DOHH2 (cell line): ENCODE measurements at regions not wholly inside any gene's neighbourhood (a gene's known extent, or its start where the extent isn't known, plus 50 kb on each side); places are given as distances from the start of the nearest gene placed in this dataset.

Source experiments
- H3F3A ChIP-seq: fragments of 200-600 bp; sonication (generic), shearing (Covaris generic); 2 replicates; pipeline ENCODE4 v1.6.0; 2016; ENCODE audit warnings: antibody characterized with exemption, mild to moderate bottlenecking; ENCODE audit not compliant: control insufficient read depth, insufficient read depth
- H3K27ac ChIP-seq: fragments of 200-600 bp; sonication (generic); 2 replicates; pipeline ENCODE4 v1.5.1; 2014; ENCODE audit warnings: low read depth, mild to moderate bottlenecking, low read length, moderate library complexity
- H3K27me3 ChIP-seq: fragments of 200-600 bp; sonication (generic); 2 replicates; pipeline ENCODE4 v1.6.1; 2014; ENCODE audit warnings: mild to moderate bottlenecking, low read length, mixed read lengths; ENCODE audit not compliant: control insufficient read depth
- H3K36me3 ChIP-seq: fragments of 200-600 bp; sonication (generic); 2 replicates; pipeline ENCODE4 v1.6.1; 2014; ENCODE audit warnings: mild to moderate bottlenecking, low read length, moderate library complexity, mixed read lengths; ENCODE audit not compliant: control insufficient read depth
- H3K4me1 ChIP-seq: fragments of 200-600 bp; sonication (generic); 2 replicates; pipeline ENCODE4 v1.6.1; 2014; ENCODE audit warnings: mild to moderate bottlenecking, low read length, mixed read lengths; ENCODE audit not compliant: control insufficient read depth
- H3K4me2 ChIP-seq: fragments of 200-600 bp; sonication (generic); 2 replicates; pipeline ENCODE4 v1.6.0; 2014; ENCODE audit warnings: mild to moderate bottlenecking, low read length, moderate library complexity
- H3K4me3 ChIP-seq: fragments of 200-600 bp; sonication (generic); 2 replicates; pipeline ENCODE4 v1.5.1; 2014; ENCODE audit warnings: mild to moderate bottlenecking, low read length, mixed read lengths
- H3K79me2 ChIP-seq: fragments of 200-600 bp; sonication (generic); 2 replicates; pipeline ENCODE4 v1.6.1; 2014; ENCODE audit warnings: mild to moderate bottlenecking, low read length, mixed read lengths; ENCODE audit not compliant: control insufficient read depth
- H3K9me2 ChIP-seq: fragments of 200-600 bp; sonication (generic); replicated peaks from 2 replicates; pipeline ENCODE4 v1.6.1; 2014; ENCODE audit warnings: mild to moderate bottlenecking, low read length, mixed read lengths; ENCODE audit not compliant: control insufficient read depth
- H3K9me3 ChIP-seq: fragments of 200-600 bp; sonication (generic); 2 replicates; pipeline ENCODE4 v1.6.1; 2014; ENCODE audit warnings: antibody characterized with exemption, low read length, mixed read lengths; ENCODE audit not compliant: control insufficient read depth, insufficient read depth
- H4K20me1 ChIP-seq: fragments of 200-600 bp; sonication (generic); 2 replicates; pipeline ENCODE4 v1.6.0; 2014; ENCODE audit warnings: low read depth, mild to moderate bottlenecking, antibody characterized with exemption, low read length, moderate library complexity; ENCODE audit not compliant: control insufficient read depth, insufficient read depth
- EZH2phosphoT487 ChIP-seq: fragments of 200-600 bp; sonication (generic); IDR thresholded peaks from 2 replicates; pipeline ENCODE4 v1.6.1; 2017; ENCODE audit warnings: borderline replicate concordance, mild to moderate bottlenecking, antibody characterized with exemption, low read length, moderate library complexity, mixed read lengths
- TF ChIP-seq, protein P1 (sequence below): fragments of 200-600 bp; sonication (generic); IDR thresholded peaks from one replicate; pipeline ENCODE4 v1.5.1; 2014; ENCODE audit warnings: antibody characterized with exemption, mild to moderate bottlenecking, low read depth, low read length; ENCODE audit not compliant: poor library complexity, severe bottlenecking

DNA sequence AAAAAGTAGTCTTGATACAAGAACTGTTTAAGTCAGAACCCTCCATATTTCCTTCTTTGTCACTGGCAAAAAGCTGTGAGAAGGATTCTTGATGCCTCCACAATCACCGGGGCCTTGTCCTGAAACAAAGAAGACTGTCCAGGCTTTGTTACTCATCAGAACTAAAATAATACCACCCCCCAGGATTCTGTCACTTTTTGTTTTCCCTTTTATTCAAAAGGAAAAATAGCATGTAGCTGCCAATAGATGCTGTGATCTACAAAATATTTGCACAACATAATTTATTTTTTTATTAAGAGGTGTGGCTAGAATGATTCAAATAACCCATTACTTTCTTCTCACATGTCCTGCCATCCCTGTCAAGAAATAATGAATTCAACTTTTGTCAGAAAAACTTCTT lies 173.7 kb downstream of the LYPLAL1 start:
- H3K4me3 ChIP-seq = no peak overlapping the region
- H3K4me2 ChIP-seq = no peak overlapping the region
- no peaks in the 10 kb centered on the region for H3K4me1 ChIP-seq
- no peaks in the 10 kb centered on the region for H3K9me2 ChIP-seq
- H3K36me3 ChIP-seq = no peaks in the 10 kb centered on the region
- no peak overlapping the region for H3K27ac ChIP-seq
- H3K27me3 ChIP-seq = no peaks in the 10 kb centered on the region
- TF ChIP-seq, protein P1, sequence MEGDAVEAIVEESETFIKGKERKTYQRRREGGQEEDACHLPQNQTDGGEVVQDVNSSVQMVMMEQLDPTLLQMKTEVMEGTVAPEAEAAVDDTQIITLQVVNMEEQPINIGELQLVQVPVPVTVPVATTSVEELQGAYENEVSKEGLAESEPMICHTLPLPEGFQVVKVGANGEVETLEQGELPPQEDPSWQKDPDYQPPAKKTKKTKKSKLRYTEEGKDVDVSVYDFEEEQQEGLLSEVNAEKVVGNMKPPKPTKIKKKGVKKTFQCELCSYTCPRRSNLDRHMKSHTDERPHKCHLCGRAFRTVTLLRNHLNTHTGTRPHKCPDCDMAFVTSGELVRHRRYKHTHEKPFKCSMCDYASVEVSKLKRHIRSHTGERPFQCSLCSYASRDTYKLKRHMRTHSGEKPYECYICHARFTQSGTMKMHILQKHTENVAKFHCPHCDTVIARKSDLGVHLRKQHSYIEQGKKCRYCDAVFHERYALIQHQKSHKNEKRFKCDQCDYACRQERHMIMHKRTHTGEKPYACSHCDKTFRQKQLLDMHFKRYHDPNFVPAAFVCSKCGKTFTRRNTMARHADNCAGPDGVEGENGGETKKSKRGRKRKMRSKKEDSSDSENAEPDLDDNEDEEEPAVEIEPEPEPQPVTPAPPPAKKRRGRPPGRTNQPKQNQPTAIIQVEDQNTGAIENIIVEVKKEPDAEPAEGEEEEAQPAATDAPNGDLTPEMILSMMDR = no peak
- TF ChIP-seq EZH2phosphoT487 = no peak
- no peaks in the 10 kb centered on the region for H3K79me2 ChIP-seq
- no peaks in the 10 kb centered on the region for H3F3A ChIP-seq
- no peaks in the 10 kb centered on the region for H4K20me1 ChIP-seq
- no peaks in the 10 kb centered on the region for H3K9me3 ChIP-seq

DNA sequence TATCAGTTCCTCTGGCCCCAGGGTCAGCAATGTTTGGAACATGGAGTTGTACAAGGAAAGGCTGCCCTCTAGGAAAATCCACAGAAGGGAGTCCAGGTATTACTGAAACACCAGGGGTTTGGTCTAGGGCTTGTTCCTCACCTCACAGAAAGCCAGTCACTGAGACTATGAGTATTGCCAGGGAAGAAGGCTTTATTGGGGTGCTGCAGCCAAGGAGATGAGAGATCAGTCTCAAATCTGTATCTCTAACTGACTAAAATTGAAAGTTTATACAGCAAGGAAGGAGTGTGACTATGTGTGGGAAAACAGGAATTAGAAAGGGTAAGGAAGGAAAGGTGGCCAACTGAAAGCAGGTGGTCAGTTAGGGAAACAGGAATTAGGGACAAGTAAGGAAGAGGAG lies 172.3 kb downstream of the LYPLAL1 start:
- Histone ChIP-seq H3K79me2 (no peaks in the 10 kb centered on the region), H3K36me3 (no peaks in the 10 kb centered on the region), H4K20me1 (no peaks in the 10 kb centered on the region), H3K4me2 (no peak overlapping the region), H3K9me3 (no peaks in the 10 kb centered on the region), H3K4me1 (no peaks in the 10 kb centered on the region), H3K27ac (no peak overlapping the region), H3F3A (no peaks in the 10 kb centered on the region), H3K27me3 (no peaks in the 10 kb centered on the region), H3K4me3 (no peak overlapping the region), H3K9me2 (no peaks in the 10 kb centered on the region)
- no peak for TF ChIP-seq EZH2phosphoT487
- TF ChIP-seq, protein P1 = no peak

DNA sequence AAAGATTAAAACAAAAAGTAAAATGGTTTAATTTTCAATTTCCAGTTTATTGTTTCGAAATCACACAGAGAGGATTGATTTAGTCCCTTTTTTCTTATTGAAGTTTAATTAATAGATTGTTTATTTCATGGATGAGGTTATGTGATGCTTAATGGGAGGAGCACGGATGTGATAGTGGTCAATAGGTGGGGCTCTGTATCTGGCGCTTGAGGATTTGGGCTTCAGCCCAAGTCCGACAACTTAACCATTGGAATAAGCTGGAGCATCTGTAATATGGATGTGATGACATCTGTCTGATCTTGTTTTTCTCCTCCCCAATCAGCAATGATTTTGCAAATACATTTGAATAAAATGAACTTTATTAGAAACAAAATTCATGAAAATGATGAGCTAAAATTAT lies 169.2 kb downstream of the LYPLAL1 start:
- H3F3A ChIP-seq = no peaks in the 10 kb centered on the region
- H3K9me3 ChIP-seq = no peaks in the 10 kb centered on the region
- H3K27ac ChIP-seq = no peak overlapping the region
- H3K9me2 ChIP-seq = no peaks in the 10 kb centered on the region
- no peak overlapping the region for H3K4me2 ChIP-seq
- no peak overlapping the region for H3K4me3 ChIP-seq
- no peaks in the 10 kb centered on the region for H3K79me2 ChIP-seq
- H4K20me1 ChIP-seq = no peaks in the 10 kb centered on the region
- no peak for TF ChIP-seq EZH2phosphoT487
- TF ChIP-seq, protein P1 = no peak
- H3K36me3 ChIP-seq = no peaks in the 10 kb centered on the region
- H3K4me1 ChIP-seq = no peaks in the 10 kb centered on the region
- no peaks in the 10 kb centered on the region for H3K27me3 ChIP-seq

DNA sequence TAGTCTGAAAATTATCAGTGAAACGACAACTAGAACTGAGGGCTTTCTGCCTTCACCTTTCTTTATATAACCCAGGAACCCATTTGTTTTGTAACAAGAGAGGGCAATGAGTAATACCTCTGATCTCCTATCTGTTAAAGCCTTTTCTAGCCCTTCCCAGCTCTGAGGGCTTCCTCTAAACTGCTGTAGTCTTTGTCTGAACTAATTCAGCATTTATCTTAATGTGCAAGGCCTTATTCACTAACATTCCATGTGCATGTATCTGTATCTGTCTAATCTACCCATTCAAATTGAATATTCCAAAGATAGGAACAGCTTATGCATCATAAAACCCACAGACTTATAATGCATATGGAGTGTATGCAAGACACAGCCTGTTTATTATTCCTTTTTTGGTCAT lies 167.1 kb downstream of the LYPLAL1 start:
- H3K4me1 ChIP-seq = no peaks in the 10 kb centered on the region

More for the DNA sequence above, 167.1 kb downstream of the LYPLAL1 start:
- Histone ChIP-seq H3F3A (no peaks in the 10 kb centered on the region), H3K79me2 (no peaks in the 10 kb centered on the region), H3K36me3 (no peaks in the 10 kb centered on the region), H3K9me3 (no peaks in the 10 kb centered on the region), H3K27me3 (no peaks in the 10 kb centered on the region), H3K4me3 (no peak overlapping the region), H3K27ac (no peak overlapping the region), H4K20me1 (no peaks in the 10 kb centered on the region), H3K9me2 (no peaks in the 10 kb centered on the region), H3K4me2 (no peak overlapping the region)
- TF ChIP-seq, protein P1 = no peak
- no peak for TF ChIP-seq EZH2phosphoT487
